ENCODE measurements at regions not wholly inside any gene's neighbourhood (a gene's known extent, or its start where the extent isn't known, plus 50 kb on each side); places are given as distances from the start of the nearest gene placed in this dataset.

DNA sequence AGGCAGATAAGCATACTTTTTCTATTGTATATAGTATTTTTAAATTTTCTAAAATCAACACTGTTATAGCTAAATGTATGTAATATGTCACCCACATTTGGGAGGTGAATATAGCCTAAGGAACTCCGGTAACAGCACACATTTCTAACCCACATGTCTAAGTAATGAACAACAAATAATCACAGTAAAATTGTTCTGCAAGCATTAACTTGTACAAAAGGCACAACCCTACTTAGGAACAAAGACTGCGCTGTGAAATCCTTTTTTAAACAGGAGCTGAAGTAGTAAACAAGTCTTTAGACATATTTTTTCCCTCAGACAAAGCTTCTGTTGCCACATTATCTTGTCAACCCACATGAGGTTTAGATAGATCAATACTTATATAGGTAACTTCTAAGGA lies 872.4 kb upstream of the SLC35B3 start:
- Histone ChIP-seq H2AFZ (ENCODE audit: insufficient read depth, low read length, poor library complexity) (no peak overlapping the region), H3K14ac (ENCODE audit: low read length) (no peak overlapping the region), H3K27ac (ENCODE audit: low read depth, low read length) (no peak overlapping the region), H3K4me3 (ENCODE audit: low read depth, low read length) (no peak overlapping the region), H3K4me1 (ENCODE audit: control insufficient read depth in 1 of 2, insufficient read depth in 2 of 2, low read length in 2 of 2) (no peaks in the 10 kb centered on the region), H2BK120ac (ENCODE audit: insufficient read depth, low read length, poor library complexity) (no peak overlapping the region), H3K27me3 (ENCODE audit: insufficient read depth, low read length) (no peaks in the 10 kb centered on the region), H4K8ac (ENCODE audit: low read depth, low read length) (no peak overlapping the region), H3K79me1 (ENCODE audit: low read length) (no peaks in the 10 kb centered on the region), H3K23ac (ENCODE audit: low read length) (no peak overlapping the region), H2BK12ac (ENCODE audit: low read length) (no peak overlapping the region), H3K18ac (ENCODE audit: low read length) (no peak overlapping the region), H3K36me3 (ENCODE audit: control insufficient read depth in 1 of 2, insufficient read depth in 2 of 2, low read length in 2 of 2) (no peaks in the 10 kb centered on the region), H2AK5ac (ENCODE audit: low read length) (no peak overlapping the region), H3K79me2 (ENCODE audit: control insufficient read depth, insufficient read depth, low read length, poor library complexity) (no peaks in the 10 kb centered on the region), H4K12ac (ENCODE audit: low read depth, low read length) (no peak overlapping the region), H4K91ac (ENCODE audit: low read depth, low read length) (no peak overlapping the region), H3K9ac (ENCODE audit: low read length) (no peak overlapping the region), H3K4ac (ENCODE audit: low read depth, low read length) (no peak overlapping the region), H3K4me2 (ENCODE audit: low read length) (no peak overlapping the region), H2BK5ac (ENCODE audit: low read depth, low read length, poor library complexity) (no peak overlapping the region), H3K9me3 (ENCODE audit: insufficient read depth, low read depth, low read length) (no peaks in the 10 kb centered on the region)
- DNase-seq = peak; percentile 7 to 57
- WGBS (ENCODE audit: extremely low coverage, insufficient coverage, insufficient read length) = no CpG with 5 or more reads among the region's 2 CpGs

DNA sequence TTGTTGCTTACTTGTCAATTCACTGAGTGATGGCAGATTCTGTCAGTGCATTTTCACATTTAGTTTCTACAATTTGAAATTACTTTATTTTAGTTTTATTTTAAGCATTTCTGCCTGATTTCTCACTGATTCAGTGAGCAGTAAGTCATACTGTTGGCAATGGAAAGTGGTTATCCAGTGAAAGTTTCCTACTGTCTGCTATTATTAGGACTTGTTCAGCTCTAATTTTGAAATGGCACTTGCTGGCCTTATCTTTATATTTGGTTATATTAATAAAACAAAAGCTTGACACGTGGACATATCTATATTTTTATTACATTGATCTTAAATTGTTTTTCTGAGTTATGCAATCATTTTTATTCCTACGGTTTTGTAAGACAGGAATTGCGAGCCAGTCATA lies 871.8 kb upstream of the SLC35B3 start:
- Histone ChIP-seq H3K9ac (ENCODE audit: low read length) (no peak overlapping the region), H4K8ac (ENCODE audit: low read depth, low read length) (no peak overlapping the region), H3K4me1 (ENCODE audit: control insufficient read depth in 1 of 2, insufficient read depth in 2 of 2, low read length in 2 of 2) (no peaks in the 10 kb centered on the region), H3K79me2 (ENCODE audit: control insufficient read depth, insufficient read depth, low read length, poor library complexity) (no peaks in the 10 kb centered on the region), H3K79me1 (ENCODE audit: low read length) (no peaks in the 10 kb centered on the region), H3K18ac (ENCODE audit: low read length) (no peak overlapping the region), H3K9me3 (ENCODE audit: insufficient read depth, low read depth, low read length) (no peaks in the 10 kb centered on the region), H4K12ac (ENCODE audit: low read depth, low read length) (no peak overlapping the region), H3K27me3 (ENCODE audit: insufficient read depth, low read length) (no peaks in the 10 kb centered on the region), H3K4me2 (ENCODE audit: low read length) (no peak overlapping the region), H2BK5ac (ENCODE audit: low read depth, low read length, poor library complexity) (no peak overlapping the region), H3K23ac (ENCODE audit: low read length) (no peak overlapping the region), H3K4me3 (ENCODE audit: low read depth, low read length) (no peak overlapping the region), H3K27ac (ENCODE audit: low read depth, low read length) (no peak overlapping the region), H3K4ac (ENCODE audit: low read depth, low read length) (no peak overlapping the region), H3K14ac (ENCODE audit: low read length) (no peak overlapping the region), H2BK12ac (ENCODE audit: low read length) (no peak overlapping the region), H2AFZ (ENCODE audit: insufficient read depth, low read length, poor library complexity) (no peak overlapping the region), H3K36me3 (ENCODE audit: control insufficient read depth in 1 of 2, insufficient read depth in 2 of 2, low read length in 2 of 2) (no peaks in the 10 kb centered on the region), H2BK120ac (ENCODE audit: insufficient read depth, low read length, poor library complexity) (no peak overlapping the region), H2AK5ac (ENCODE audit: low read length) (no peak overlapping the region), H4K91ac (ENCODE audit: low read depth, low read length) (no peak overlapping the region)
- WGBS (ENCODE audit: extremely low coverage, insufficient coverage, insufficient read length) = no CpG with 5 or more reads among the region's 3 CpGs
- no peak for DNase-seq

DNA sequence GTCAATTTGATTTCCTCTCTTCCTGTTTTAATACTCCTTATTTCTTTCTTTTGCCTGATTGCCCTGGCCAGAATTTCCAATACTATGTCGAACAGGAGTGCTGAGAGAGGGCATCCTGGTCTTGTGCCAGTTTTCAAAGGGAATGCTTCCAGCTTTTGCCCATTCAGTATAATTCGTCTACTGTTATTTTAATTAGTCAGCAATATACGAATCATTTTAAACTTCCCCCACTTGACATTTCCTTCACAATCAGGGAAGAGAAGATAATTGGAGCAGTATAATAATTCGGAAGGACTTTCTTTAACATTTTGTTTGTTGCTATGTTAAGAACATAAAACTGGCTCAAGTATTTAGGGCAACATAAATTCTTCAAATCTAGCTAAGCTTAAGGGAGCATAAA lies 860.3 kb upstream of the SLC35B3 start:
- no peak for DNase-seq
- H3K14ac ChIP-seq (ENCODE audit: low read length) = no peak overlapping the region
- H2AFZ ChIP-seq (ENCODE audit: insufficient read depth, low read length, poor library complexity) = no peak overlapping the region
- WGBS (ENCODE audit: extremely low coverage, insufficient coverage, insufficient read length) = no CpG with 5 or more reads among the region's 4 CpGs
- no peak overlapping the region for H4K12ac ChIP-seq (ENCODE audit: low read depth, low read length)
- no peak overlapping the region for H2AK5ac ChIP-seq (ENCODE audit: low read length)
- H3K27ac ChIP-seq (ENCODE audit: low read depth, low read length) = no peak overlapping the region
- H3K23ac ChIP-seq (ENCODE audit: low read length) = no peak overlapping the region
- no peaks in the 10 kb centered on the region for H3K79me2 ChIP-seq (ENCODE audit: control insufficient read depth, insufficient read depth, low read length, poor library complexity)
- no peak overlapping the region for H3K4ac ChIP-seq (ENCODE audit: low read depth, low read length)
- no peak overlapping the region for H2BK5ac ChIP-seq (ENCODE audit: low read depth, low read length, poor library complexity)
- no peaks in the 10 kb centered on the region for H3K27me3 ChIP-seq (ENCODE audit: insufficient read depth, low read length)
- H2BK120ac ChIP-seq (ENCODE audit: insufficient read depth, low read length, poor library complexity) = no peak overlapping the region
- no peak overlapping the region for H4K91ac ChIP-seq (ENCODE audit: low read depth, low read length)
- no peak overlapping the region for H4K8ac ChIP-seq (ENCODE audit: low read depth, low read length)
- no peak overlapping the region for H3K9ac ChIP-seq (ENCODE audit: low read length)
- H2BK12ac ChIP-seq (ENCODE audit: low read length) = no peak overlapping the region
- H3K4me2 ChIP-seq (ENCODE audit: low read length) = no peak overlapping the region
- H3K18ac ChIP-seq (ENCODE audit: low read length) = no peak overlapping the region
- H3K79me1 ChIP-seq (ENCODE audit: low read length) = no peaks in the 10 kb centered on the region
- H3K4me1 ChIP-seq (ENCODE audit: control insufficient read depth in 1 of 2, insufficient read depth in 2 of 2, low read length in 2 of 2) = no peaks in the 10 kb centered on the region
- no peaks in the 10 kb centered on the region for H3K9me3 ChIP-seq (ENCODE audit: insufficient read depth, low read depth, low read length)
- H3K4me3 ChIP-seq (ENCODE audit: low read depth, low read length) = no peak overlapping the region
- H3K36me3 ChIP-seq (ENCODE audit: control insufficient read depth in 1 of 2, insufficient read depth in 2 of 2, low read length in 2 of 2) = no peaks in the 10 kb centered on the region

- Histone ChIP-seq H3K9ac (ENCODE audit: low read length) (no peak overlapping the region), H4K12ac (ENCODE audit: low read depth, low read length) (no peak overlapping the region), H4K8ac (ENCODE audit: low read depth, low read length) (no peak overlapping the region), H2BK120ac (ENCODE audit: insufficient read depth, low read length, poor library complexity) (no peak overlapping the region), H3K79me2 (ENCODE audit: control insufficient read depth, insufficient read depth, low read length, poor library complexity) (no peaks in the 10 kb centered on the region), H3K4me3 (ENCODE audit: low read depth, low read length) (no peak overlapping the region), H2BK5ac (ENCODE audit: low read depth, low read length, poor library complexity) (no peak overlapping the region), H3K14ac (ENCODE audit: low read length) (no peak overlapping the region), H2AFZ (ENCODE audit: insufficient read depth, low read length, poor library complexity) (no peak overlapping the region), H4K91ac (ENCODE audit: low read depth, low read length) (no peak overlapping the region), H3K27ac (ENCODE audit: low read depth, low read length) (no peak overlapping the region), H3K79me1 (ENCODE audit: low read length) (no peaks in the 10 kb centered on the region), H3K18ac (ENCODE audit: low read length) (no peak overlapping the region), H3K4me1 (ENCODE audit: control insufficient read depth in 1 of 2, insufficient read depth in 2 of 2, low read length in 2 of 2) (no peaks in the 10 kb centered on the region), H3K23ac (ENCODE audit: low read length) (no peak overlapping the region), H3K4ac (ENCODE audit: low read depth, low read length) (no peak overlapping the region), H3K36me3 (ENCODE audit: control insufficient read depth in 1 of 2, insufficient read depth in 2 of 2, low read length in 2 of 2) (no peaks in the 10 kb centered on the region), H2AK5ac (ENCODE audit: low read length) (no peak overlapping the region), H2BK12ac (ENCODE audit: low read length) (no peak overlapping the region), H3K27me3 (ENCODE audit: insufficient read depth, low read length) (no peaks in the 10 kb centered on the region), H3K9me3 (ENCODE audit: insufficient read depth, low read depth, low read length) (no peaks in the 10 kb centered on the region), H3K4me2 (ENCODE audit: low read length) (no peak overlapping the region)
- no CpG with 5 or more reads among the region's 3 CpGs for WGBS (ENCODE audit: extremely low coverage, insufficient coverage, insufficient read length)
- no peak for DNase-seq
Measured at GRCh38 chr6:9292975-9293374, 857.6 kb upstream of the SLC35B3 start.
